Thoracic aorta (tissue), 2 donors: ENCODE measurements at regions not wholly inside any gene's neighbourhood (a gene's known extent, or its start where the extent isn't known, plus 50 kb on each side); places are given as distances from the start of the nearest gene placed in this dataset.

Source experiments
- ATAC-seq: fragments of 150-250 bp; one replicate; pipeline ENCODE4 v1.8.0; 2017; ENCODE audit warnings: low read depth; ENCODE audit not compliant: insufficient number of reproducible peaks, low FRiP score
- DNase-seq: peaks from one replicate; pipeline ENCODE4 v3.0.0-alpha.2; 2020; ENCODE audit warnings: low spot score
- H3K27ac ChIP-seq, 2 donors: fragments of 200-600 bp; sonication (generic); 1 replicate in 1 of 2; 2 replicates in 1 of 2; pipeline ENCODE4 v1.5.1; 2016; ENCODE audit warnings: mild to moderate bottlenecking in 2 of 2, moderate library complexity in 2 of 2
- H3K27me3 ChIP-seq: fragments of 200-600 bp; sonication (generic); replicated peaks from 2 replicates; pipeline ENCODE4 v1.6.0; 2016; ENCODE audit warnings: mild to moderate bottlenecking; ENCODE audit not compliant: insufficient read depth
- H3K36me3 ChIP-seq: fragments of 200-600 bp; sonication (generic); one replicate; pipeline ENCODE4 v1.5.1; 2016
- H3K4me1 ChIP-seq, 2 donors: fragments of 200-600 bp; sonication (generic); 1 replicate in 1 of 2; 2 replicates in 1 of 2; pipeline versions ENCODE4 v1.5.1 to v1.6.0; 2016; ENCODE audit warnings: low read depth in 2 of 2, mild to moderate bottlenecking in 1 of 2; ENCODE audit not compliant: control insufficient read depth in 1 of 2
- H3K4me3 ChIP-seq: fragments of 200-600 bp; sonication (generic); 2 replicates; pipeline ENCODE4 v1.5.1; 2016; ENCODE audit warnings: mild to moderate bottlenecking
- H3K9me3 ChIP-seq: fragments of 200-600 bp; sonication (generic); 2 replicates; pipeline ENCODE4 v1.5.1; 2016
- TF ChIP-seq, protein P1 (sequence below): fragments of 200-600 bp; sonication (generic); IDR thresholded peaks from one replicate; pipeline ENCODE4 v1.5.1; 2019; ENCODE audit warnings: antibody characterized with exemption

DNA sequence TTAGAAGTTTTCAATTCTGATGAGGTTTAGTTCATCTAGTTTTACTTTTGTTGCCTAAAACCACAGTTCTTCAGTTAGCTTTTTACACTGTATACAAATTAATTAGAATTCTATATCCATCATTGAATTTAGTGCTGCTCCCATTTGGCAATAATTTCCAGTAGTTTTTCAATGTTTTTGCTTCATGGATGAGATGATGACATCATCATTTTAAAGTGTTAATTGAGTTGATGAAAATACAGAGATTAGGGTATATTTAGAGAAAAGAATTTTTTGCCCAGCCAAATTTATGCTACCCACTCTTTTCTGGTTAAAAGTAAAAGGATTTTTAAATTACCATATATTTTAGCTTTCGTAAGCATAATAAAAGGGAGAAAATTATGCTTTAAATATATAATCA, 323.8 kb downstream of the TMEM167A start:
- Histone ChIP-seq H3K4me3 (no peak overlapping the region), H3K27ac (no peak overlapping the region), H3K9me3 (no peaks in the 10 kb centered on the region), H3K27me3 (no peaks in the 10 kb centered on the region), H3K36me3 (no peaks in the 10 kb centered on the region), H3K4me1 (peaks cover 0 to 14% of the 10 kb centered on the region in 2 donors)
- ATAC-seq (no peak), DNase-seq (no peak)
- TF ChIP-seq, protein P1, sequence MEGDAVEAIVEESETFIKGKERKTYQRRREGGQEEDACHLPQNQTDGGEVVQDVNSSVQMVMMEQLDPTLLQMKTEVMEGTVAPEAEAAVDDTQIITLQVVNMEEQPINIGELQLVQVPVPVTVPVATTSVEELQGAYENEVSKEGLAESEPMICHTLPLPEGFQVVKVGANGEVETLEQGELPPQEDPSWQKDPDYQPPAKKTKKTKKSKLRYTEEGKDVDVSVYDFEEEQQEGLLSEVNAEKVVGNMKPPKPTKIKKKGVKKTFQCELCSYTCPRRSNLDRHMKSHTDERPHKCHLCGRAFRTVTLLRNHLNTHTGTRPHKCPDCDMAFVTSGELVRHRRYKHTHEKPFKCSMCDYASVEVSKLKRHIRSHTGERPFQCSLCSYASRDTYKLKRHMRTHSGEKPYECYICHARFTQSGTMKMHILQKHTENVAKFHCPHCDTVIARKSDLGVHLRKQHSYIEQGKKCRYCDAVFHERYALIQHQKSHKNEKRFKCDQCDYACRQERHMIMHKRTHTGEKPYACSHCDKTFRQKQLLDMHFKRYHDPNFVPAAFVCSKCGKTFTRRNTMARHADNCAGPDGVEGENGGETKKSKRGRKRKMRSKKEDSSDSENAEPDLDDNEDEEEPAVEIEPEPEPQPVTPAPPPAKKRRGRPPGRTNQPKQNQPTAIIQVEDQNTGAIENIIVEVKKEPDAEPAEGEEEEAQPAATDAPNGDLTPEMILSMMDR = no peak

DNA sequence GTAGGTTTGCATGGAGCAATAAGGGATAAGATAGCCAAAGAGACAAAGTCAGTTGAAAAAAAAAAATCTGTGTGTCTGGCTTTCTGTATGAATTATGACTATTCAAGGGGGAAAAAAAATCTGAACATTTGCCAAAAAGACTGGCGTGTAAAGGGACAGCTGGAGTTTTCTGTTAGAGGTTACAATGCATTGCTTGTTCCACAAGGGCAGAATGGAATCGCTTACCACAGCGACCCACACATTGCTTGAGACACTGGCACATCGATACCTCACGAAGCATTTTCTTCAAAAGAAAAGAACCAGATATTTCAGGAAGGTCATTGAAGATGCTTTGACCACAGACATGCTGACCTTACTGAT, 327.8 kb downstream of the TMEM167A start:
- Histone ChIP-seq H3K4me3 (no peak overlapping the region), H3K4me1 (peaks cover 0 to 9% of the 10 kb centered on the region in 2 donors), H3K36me3 (no peaks in the 10 kb centered on the region), H3K9me3 (no peaks in the 10 kb centered on the region), H3K27ac (no peak overlapping the region), H3K27me3 (no peaks in the 10 kb centered on the region)
- DNase-seq (no peak), ATAC-seq (no peak)
- TF ChIP-seq, protein P1 = no peak

DNA sequence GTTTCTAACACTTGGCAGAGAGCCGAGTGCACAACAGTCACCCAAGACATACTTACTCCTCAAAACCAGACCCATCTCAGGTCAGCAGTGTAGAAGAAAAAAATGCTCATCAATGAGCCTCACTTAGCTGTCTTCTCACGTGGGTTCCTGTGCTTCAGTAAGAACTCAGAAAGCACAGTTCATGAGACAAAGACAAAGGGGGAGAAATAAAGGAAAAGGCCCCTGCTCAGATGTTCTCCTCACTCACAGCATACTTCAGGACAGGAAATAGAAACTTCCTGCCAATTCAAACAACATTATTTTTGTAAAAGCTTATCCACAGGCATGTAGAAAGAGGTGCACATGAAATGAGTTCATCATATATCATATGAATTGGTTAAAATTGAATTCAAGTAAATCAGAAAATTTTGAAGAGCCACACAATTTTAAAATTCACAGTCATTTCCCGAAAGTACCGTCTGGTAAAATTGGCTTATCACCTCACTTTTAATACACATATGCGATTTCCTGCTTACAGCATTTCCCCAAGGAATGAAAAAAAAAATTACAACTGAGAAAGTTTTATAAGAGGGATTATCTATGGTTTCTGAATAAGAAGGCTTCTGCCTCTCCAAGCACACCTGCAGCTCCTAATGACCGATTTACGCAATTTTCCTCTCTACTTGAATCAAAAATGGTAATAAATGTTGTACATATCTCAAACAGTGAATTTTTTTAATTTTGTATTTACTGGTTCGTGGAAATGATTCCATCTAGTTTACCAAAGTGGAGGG, 328.3 kb downstream of the TMEM167A start:
- ATAC-seq (no peak), DNase-seq (no peak)
- Histone ChIP-seq H3K4me1 (peaks cover 0 to 3% of the 10 kb centered on the region in 2 donors), H3K9me3 (no peaks in the 10 kb centered on the region), H3K27ac (no peak overlapping the region), H3K4me3 (no peak overlapping the region), H3K36me3 (no peaks in the 10 kb centered on the region), H3K27me3 (no peaks in the 10 kb centered on the region)
- TF ChIP-seq, protein P1 = no peak

DNA sequence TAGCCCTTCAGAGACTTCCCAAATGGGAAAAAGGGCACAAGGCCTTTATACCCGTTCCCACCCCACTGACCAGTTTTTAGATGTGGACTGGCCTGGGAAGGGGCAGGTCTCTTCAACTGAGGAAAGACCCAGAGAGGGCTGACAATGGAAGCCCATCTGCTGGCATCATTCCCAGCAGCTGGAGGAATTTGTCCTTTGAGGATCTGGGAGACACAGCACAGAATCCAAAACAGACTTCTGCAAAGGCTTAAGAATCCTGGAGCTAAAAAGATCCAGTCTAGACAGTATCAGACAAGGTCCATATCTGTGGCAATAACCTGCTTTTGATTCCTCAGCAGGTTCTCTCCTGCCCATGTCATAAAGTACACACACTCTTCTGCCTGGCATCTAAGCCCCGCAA, 329.2 kb downstream of the TMEM167A start:
- DNase-seq = no peak
- no peak for ATAC-seq
- no peaks in the 10 kb centered on the region for H3K27me3 ChIP-seq
- H3K4me3 ChIP-seq = no peak overlapping the region
- H3K36me3 ChIP-seq = no peaks in the 10 kb centered on the region
- TF ChIP-seq, protein P1 = no peak
- no peak overlapping the region for H3K27ac ChIP-seq
- no peaks in the 10 kb centered on the region for H3K9me3 ChIP-seq
- no peaks in the 10 kb centered on the region for H3K4me1 ChIP-seq

DNA sequence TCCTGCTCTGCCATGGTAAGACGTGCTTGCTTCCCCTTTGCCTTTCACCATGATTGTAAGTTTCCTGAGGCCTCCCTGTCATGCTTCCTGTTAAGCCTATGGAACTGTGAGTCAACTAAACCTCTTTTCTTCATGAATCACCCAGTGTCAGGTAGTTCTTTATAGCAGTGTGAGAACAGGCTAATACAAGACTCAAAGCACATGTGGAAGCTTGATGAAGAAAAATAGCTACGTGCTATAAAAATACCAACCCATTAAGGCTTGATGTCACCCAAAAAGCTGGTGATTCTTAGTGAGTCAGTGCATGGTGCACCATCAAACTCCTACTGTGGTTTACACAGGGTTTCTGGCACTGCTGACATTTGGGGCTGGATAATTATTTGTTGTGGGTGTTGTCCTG, 332.2 kb downstream of the TMEM167A start:
- TF ChIP-seq, protein P1 = no peak
- H3K4me3 ChIP-seq = no peak overlapping the region
- H3K27me3 ChIP-seq = no peaks in the 10 kb centered on the region
- no peak for DNase-seq
- H3K27ac ChIP-seq = no peak overlapping the region
- ATAC-seq = no peak
- H3K9me3 ChIP-seq = no peaks in the 10 kb centered on the region
- no peaks in the 10 kb centered on the region for H3K36me3 ChIP-seq
- no peaks in the 10 kb centered on the region for H3K4me1 ChIP-seq
